Astrocyte (in vitro differentiated cells and primary cell): ENCODE measurements at regions not wholly inside any gene's neighbourhood (a gene's known extent, or its start where the extent isn't known, plus 50 kb on each side); places are given as distances from the start of the nearest gene placed in this dataset.

Source experiments
- DNase-seq: peaks from one replicate; pipeline ENCODE4 v3.0.0-alpha.2; 2010; ENCODE audit warnings: low read depth
- FAIRE-seq: peaks from 2 replicates; lab custom pipeline; 2011; peaks lifted over from hg19 to GRCh38; lab: Jason Lieb, UNC
- H2AFZ ChIP-seq: 2 replicates; pipeline ENCODE4 v1.6.0; 2012; ENCODE audit warnings: low read depth, low read length, inconsistent platforms
- H3K27ac ChIP-seq: 2 replicates; pipeline ENCODE4 v1.5.1; 2011; ENCODE audit warnings: low read depth, low read length, inconsistent platforms
- H3K27me3 ChIP-seq: 2 replicates; pipeline ENCODE4 v1.6.0; 2011; ENCODE audit warnings: low read length, inconsistent platforms; ENCODE audit not compliant: insufficient read depth
- H3K36me3 ChIP-seq: 2 replicates; pipeline ENCODE4 v1.5.1; 2011; ENCODE audit warnings: low read length, inconsistent platforms; ENCODE audit not compliant: insufficient read depth
- H3K4me1 ChIP-seq: 2 replicates; pipeline ENCODE4 v1.5.1; 2011; ENCODE audit warnings: low read length, inconsistent platforms; ENCODE audit not compliant: insufficient read depth
- H3K4me2 ChIP-seq: 2 replicates; pipeline ENCODE4 v1.6.0; 2012; ENCODE audit warnings: low read length, inconsistent platforms
- H3K4me3 ChIP-seq: 2 replicates; pipeline ENCODE4 v1.5.1; 2011; ENCODE audit warnings: low read depth, mild to moderate bottlenecking, low read length, inconsistent platforms; ENCODE audit not compliant: insufficient read depth
- H3K79me2 ChIP-seq: 2 replicates; pipeline ENCODE4 v1.6.0; 2012; ENCODE audit warnings: mild to moderate bottlenecking, low read length, inconsistent platforms; ENCODE audit not compliant: insufficient read depth
- H3K9ac ChIP-seq: 2 replicates; pipeline ENCODE4 v1.6.0; 2012; ENCODE audit warnings: mild to moderate bottlenecking, low read length, inconsistent platforms
- H3K9me3 ChIP-seq: 2 replicates; pipeline ENCODE4 v1.5.1; 2012; ENCODE audit warnings: low read depth, mild to moderate bottlenecking, low read length, inconsistent platforms; ENCODE audit not compliant: insufficient read depth
- H4K20me1 ChIP-seq: 2 replicates; pipeline ENCODE4 v1.6.0; 2012; ENCODE audit warnings: low read length, inconsistent platforms; ENCODE audit not compliant: insufficient read depth
- H3K27ac Mint-ChIP-seq: one replicate; pipeline ENCODE4 v1.8.0; 2021; ENCODE audit warnings: mild to moderate bottlenecking, mixed read lengths; ENCODE audit not compliant: unreplicated experiment
- H3K27me3 Mint-ChIP-seq: one replicate; pipeline ENCODE4 v1.8.0; 2021; ENCODE audit warnings: low read depth, mixed read lengths; ENCODE audit not compliant: unreplicated experiment
- H3K36me3 Mint-ChIP-seq: one replicate; pipeline ENCODE4 v1.8.0; 2021; ENCODE audit warnings: low read depth, mixed read lengths; ENCODE audit not compliant: unreplicated experiment
- H3K4me1 Mint-ChIP-seq: one replicate; pipeline ENCODE4 v1.8.0; 2021; ENCODE audit warnings: low read depth, mixed read lengths; ENCODE audit not compliant: unreplicated experiment
- H3K4me3 Mint-ChIP-seq: one replicate; pipeline ENCODE4 v1.8.0; 2021; ENCODE audit warnings: mild to moderate bottlenecking, moderate library complexity, mixed read lengths; ENCODE audit not compliant: unreplicated experiment
- H3K9me3 Mint-ChIP-seq: one replicate; pipeline ENCODE4 v1.8.0; 2021; ENCODE audit warnings: mild to moderate bottlenecking, mixed read lengths; ENCODE audit not compliant: unreplicated experiment
- CTCF ChIP-seq: IDR thresholded peaks from 2 replicates; pipeline ENCODE4 v1.5.1; 2011; ENCODE audit warnings: low read depth, mild to moderate bottlenecking, inconsistent platforms, low read length, moderate library complexity; ENCODE audit not compliant: insufficient read depth
- EZH2 ChIP-seq: IDR thresholded peaks from 2 replicates; pipeline ENCODE4 v1.6.1; 2012; ENCODE audit warnings: mild to moderate bottlenecking, low read length, inconsistent platforms; ENCODE audit not compliant: insufficient read depth

- FAIRE-seq (no peak), DNase-seq (no peak)
- no peaks in the 10 kb centered on the region for H3K9me3 Mint-ChIP-seq
- no peak overlapping the region for H3K27ac Mint-ChIP-seq
- H3K79me2 ChIP-seq, result no peaks in the 10 kb centered on the region
- H3K4me1 Mint-ChIP-seq, result peaks cover 3% of the 10 kb centered on the region
- no peak for TF ChIP-seq EZH2
- H3K36me3 ChIP-seq, result no peaks in the 10 kb centered on the region
- H3K4me2 ChIP-seq, result no peak overlapping the region
- no peaks in the 10 kb centered on the region for H4K20me1 ChIP-seq
- H2AFZ ChIP-seq, result no peak overlapping the region
- no peaks in the 10 kb centered on the region for H3K27me3 ChIP-seq
- H3K36me3 Mint-ChIP-seq, result no peaks in the 10 kb centered on the region
- H3K4me3 Mint-ChIP-seq, result no peak overlapping the region
- H3K4me3 ChIP-seq, result no peak overlapping the region
- no peaks in the 10 kb centered on the region for H3K9me3 ChIP-seq
- H3K27ac ChIP-seq, result no peak overlapping the region
- peaks cover 4% of the 10 kb centered on the region for H3K27me3 Mint-ChIP-seq
- no peaks in the 10 kb centered on the region for H3K4me1 ChIP-seq
- H3K9ac ChIP-seq, result no peak overlapping the region
These were observed 76.9 kb upstream of the PRSS58 start for GRCh38 chr7:142334806-142335205.

- Mint-ChIP-seq H3K4me3 (no peak overlapping the region), H3K4me1 (peaks cover 3% of the 10 kb centered on the region), H3K9me3 (no peaks in the 10 kb centered on the region), H3K27ac (no peak overlapping the region), H3K36me3 (no peaks in the 10 kb centered on the region), H3K27me3 (peaks cover 4% of the 10 kb centered on the region)
- H3K4me1 ChIP-seq, result no peaks in the 10 kb centered on the region
- H3K9me3 ChIP-seq, result no peaks in the 10 kb centered on the region
- H3K79me2 ChIP-seq, result no peaks in the 10 kb centered on the region
- H3K4me3 ChIP-seq, result no peak overlapping the region
- DNase-seq (no peak), FAIRE-seq (no peak)
- H3K27ac ChIP-seq, result no peak overlapping the region
- H3K36me3 ChIP-seq, result no peaks in the 10 kb centered on the region
- H3K27me3 ChIP-seq, result no peaks in the 10 kb centered on the region
- H2AFZ ChIP-seq, result no peak overlapping the region
- no peak for TF ChIP-seq EZH2
- TF ChIP-seq CTCF, result no peak
- H3K9ac ChIP-seq, result no peak overlapping the region
- no peak overlapping the region for H3K4me2 ChIP-seq
- H4K20me1 ChIP-seq, result no peaks in the 10 kb centered on the region
These were observed 76.4 kb upstream of the PRSS58 start for GRCh38 chr7:142334236-142334635.

GRCh38 chr7:142332421-142332820 lies 74.6 kb upstream of the PRSS58 start:
- no peak overlapping the region for H3K27ac Mint-ChIP-seq
- H3K4me1 Mint-ChIP-seq, result peaks cover 3% of the 10 kb centered on the region
- Histone ChIP-seq H2AFZ (no peak overlapping the region), H3K27me3 (no peaks in the 10 kb centered on the region), H3K4me1 (no peaks in the 10 kb centered on the region), H3K79me2 (no peaks in the 10 kb centered on the region), H4K20me1 (no peaks in the 10 kb centered on the region), H3K27ac (no peak overlapping the region), H3K9me3 (no peaks in the 10 kb centered on the region), H3K4me3 (no peak overlapping the region), H3K4me2 (no peak overlapping the region), H3K9ac (no peak overlapping the region), H3K36me3 (no peaks in the 10 kb centered on the region)
- no peak overlapping the region for H3K4me3 Mint-ChIP-seq
- DNase-seq (no peak), FAIRE-seq (no peak)
- H3K9me3 Mint-ChIP-seq, result no peaks in the 10 kb centered on the region
- no peaks in the 10 kb centered on the region for H3K36me3 Mint-ChIP-seq
- TF ChIP-seq EZH2, result no peak
- no peak for TF ChIP-seq CTCF
- peaks cover 4% of the 10 kb centered on the region for H3K27me3 Mint-ChIP-seq
